K562 (cell line): ENCODE measurements at regions not wholly inside any gene's neighbourhood (a gene's known extent, or its start where the extent isn't known, plus 50 kb on each side); places are given as distances from the start of the nearest gene placed in this dataset.

Source experiments
- ATAC-seq: fragments of 200-7000 bp; cut with Tn5 transposase; 3 replicates; pipeline ENCODE4 v1.9.1; 2020; ENCODE audit warnings: moderate library complexity
- BruUV-seq: library from RNA; stranded (reverse); fragments of 400-500 nt; replicated peaks from 2 replicates; lab custom pipeline; 2021; lab: Mats Ljungman, UMichigan
- CTCF ChIA-PET: fragments of 300-600 bp; formaldehyde crosslinking; extraction: SDS; loops from one replicate; lab custom pipeline; 2021; ENCODE audit warnings: low intra/inter-chr PET ratio; lab: Yijun Ruan, JAX
- POLR2A ChIA-PET: fragments of 300-600, 350-650 bp; sonication (Branson Sonifier 250); formaldehyde crosslinking; extraction: SDS; loops from one replicate; lab custom pipeline; 2021; ENCODE audit warnings: antibody characterized with exemption, inconsistent platforms; lab: Yijun Ruan, JAX
- DNase-seq, 4 experiments: peaks; one replicate each; pipeline versions ENCODE4 v3.0.0 to v3.0.0-alpha.2; 2011 to 2018; ENCODE audit warnings: low spot score in 3 of 4, mixed read lengths in 3 of 4; ENCODE audit errors: extremely low read depth in 1 of 4
- FAIRE-seq: peaks from 2 replicates; lab custom pipeline; 2011; peaks lifted over from hg19 to GRCh38; lab: Jason Lieb, UNC
- H2AFZ ChIP-seq: 2 replicates; pipeline ENCODE4 v1.6.0; 2011; ENCODE audit warnings: low read depth, low read length, control low read depth, inconsistent platforms
- H3K27ac ChIP-seq: fragments of 200-600 bp; 3 replicates; pipeline ENCODE4 v1.8.0; 2011; ENCODE audit warnings: low read depth, mild to moderate bottlenecking, control low read depth, inconsistent platforms, low read length, moderate library complexity, mixed read lengths; ENCODE audit errors: extremely low read depth
- H3K27me3 ChIP-seq, 2 experiments: fragments of 300-600 bp in 1 of 2; 2 replicates in 1 of 2; 3 replicates in 1 of 2; pipeline versions ENCODE4 v1.6.0 to v1.8.0; 2011; ENCODE audit warnings: inconsistent platforms in 2 of 2, low read length in 2 of 2, mild to moderate bottlenecking in 1 of 2, mixed read lengths in 1 of 2, moderate library complexity in 1 of 2; ENCODE audit not compliant: control insufficient read depth in 2 of 2, insufficient read depth in 2 of 2
- H3K36me3 ChIP-seq: fragments of 300-600 bp; 3 replicates; pipeline ENCODE4 v1.8.0; 2011; ENCODE audit warnings: mild to moderate bottlenecking, low read length, inconsistent platforms; ENCODE audit not compliant: control insufficient read depth, insufficient read depth
- H3K4me1 ChIP-seq, 2 experiments: fragments of 200-600 bp in 1 of 2; replicated peaks in 1 of 2; 2 replicates in 1 of 2; 3 replicates in 1 of 2; pipeline versions ENCODE4 v1.5.1 to v1.8.0; 2011; ENCODE audit warnings: inconsistent platforms in 2 of 2, low read length in 2 of 2, mild to moderate bottlenecking in 1 of 2, mixed read lengths in 1 of 2, moderate library complexity in 1 of 2; ENCODE audit not compliant: control insufficient read depth in 2 of 2, insufficient read depth in 2 of 2
- H3K4me2 ChIP-seq: 2 replicates; pipeline ENCODE4 v1.6.1; 2011; ENCODE audit warnings: low read length, control low read depth, inconsistent platforms, mixed read lengths; ENCODE audit not compliant: insufficient read depth
- H3K4me3 ChIP-seq: fragments of 200-600 bp; sonication (generic), shearing (Covaris generic); 2 replicates; pipeline ENCODE4 v1.5.1; 2016; ENCODE audit warnings: control low read depth, inconsistent platforms
- H3K79me2 ChIP-seq: fragments of 200-600 bp; 3 replicates; pipeline ENCODE4 v1.8.0; 2011; ENCODE audit warnings: low read length, inconsistent platforms; ENCODE audit not compliant: control insufficient read depth, insufficient read depth
- H3K9ac ChIP-seq, 2 experiments: 2 replicates each; pipeline versions ENCODE4 v1.6.0 to v1.6.1; 2011; ENCODE audit warnings: low read depth in 2 of 2, low read length in 2 of 2, control low read depth in 1 of 2, inconsistent platforms in 1 of 2, mild to moderate bottlenecking in 1 of 2, mixed read lengths in 1 of 2; ENCODE audit not compliant: insufficient read depth in 1 of 2
- H3K9me1 ChIP-seq: one replicate; pipeline ENCODE4 v1.6.0; 2011; ENCODE audit warnings: inconsistent platforms, mild to moderate bottlenecking, low read length, moderate library complexity; ENCODE audit not compliant: control insufficient read depth, insufficient read depth
- H3K9me3 ChIP-seq: replicated peaks from 2 replicates; pipeline ENCODE4 v1.5.1; 2011; ENCODE audit warnings: low read depth, low read length, inconsistent platforms; ENCODE audit not compliant: control insufficient read depth, insufficient read depth
- H4K20me1 ChIP-seq: replicated peaks from 2 replicates; pipeline ENCODE4 v1.6.1; 2011; ENCODE audit warnings: low read length, inconsistent platforms, mixed read lengths; ENCODE audit not compliant: control insufficient read depth, insufficient read depth
- FOXP4 ChIP-seq: sonication (generic); formaldehyde crosslinking; IDR thresholded peaks from 2 replicates; pipeline ENCODE4 v1.8.0; 2022; ENCODE audit warnings: mild to moderate bottlenecking, missing genetic modification reagents, borderline replicate concordance
- HNRNPUL1 ChIP-seq: fragments of 200-400 bp; formaldehyde crosslinking; IDR thresholded peaks from 2 replicates; pipeline ENCODE4 v1.6.1; 2017; ENCODE audit warnings: low read length
- HOMEZ ChIP-seq: fragments of 250-450 bp; sonication (Bioruptor Pico); IDR thresholded peaks from 2 replicates; pipeline ENCODE4 v1.4.0; 2020; ENCODE audit warnings: mild to moderate bottlenecking, moderate library complexity
- PKNOX1 ChIP-seq: fragments of 450-650 bp; IDR thresholded peaks from 2 replicates; pipeline ENCODE4 v1.6.1; 2016
- SUPT5H ChIP-seq: fragments of 450-650 bp; IDR thresholded peaks from 2 replicates; pipeline ENCODE4 v1.6.1; 2016
- WGBS: fragments of 100-300 bp; shearing (Covaris generic); methylation state at CpG from one replicate; pipeline ENCODE4 v1.1.6; 2016; ENCODE audit warnings: low coverage, mixed read lengths; ENCODE audit not compliant: insufficient coverage; ENCODE audit errors: missing lambda C conversion rate; 5-methylcytosine and 5-hydroxymethylcytosine counted together
- in situ Hi-C: fragments of 300-500 bp; cut with MboI; formaldehyde crosslinking; loops from 4 replicates; pipeline ENCODE4 v1.15.0; 2018; ENCODE audit warnings: inconsistent platforms, mixed read lengths
- intact Hi-C: fragments of 100-400 bp; cut with micrococcal nuclease; formaldehyde crosslinking; loops from 2 replicates; pipeline ENCODE4 v1.14.2; 2022
- TF ChIP-seq, protein P1 (sequence below): fragments of 450-650 bp; IDR thresholded peaks from 2 replicates; pipeline ENCODE4 v1.6.1; 2018; ENCODE audit not compliant: partially characterized antibody
- TF ChIP-seq, protein P2 (sequence below): fragments of 250-450 bp; sonication (Bioruptor Pico); IDR thresholded peaks from 2 replicates; pipeline ENCODE4 v1.5.0; 2021; ENCODE audit warnings: mild to moderate bottlenecking, moderate library complexity
- TF ChIP-seq, protein P3 (sequence below): sonication (generic); formaldehyde crosslinking; IDR thresholded peaks from 2 replicates; pipeline ENCODE4 v1.8.0; 2022; ENCODE audit warnings: missing genetic modification reagents, mild to moderate bottlenecking, borderline replicate concordance

GRCh38 chr7:113367041-113367586, 248.8 kb upstream of the SMIM30 start:
- Histone ChIP-seq H3K79me2 (no peaks in the 10 kb centered on the region), H3K4me3 (no peak overlapping the region), H3K4me2 (no peak overlapping the region), H3K9me3 (no peaks in the 10 kb centered on the region), H3K4me1 (no peaks in the 10 kb centered on the region), H4K20me1 (no peaks in the 10 kb centered on the region), H3K36me3 (no peaks in the 10 kb centered on the region), H3K27ac (no peak overlapping the region), H3K27me3 (no peaks in the 10 kb centered on the region), H2AFZ (no peak overlapping the region), H3K9ac (no peak overlapping the region), H3K9me1 (no peaks in the 10 kb centered on the region)
- ATAC-seq (no peak), DNase-seq (no peak), FAIRE-seq (no peak)
- intact Hi-C loops (no loop called here), in situ Hi-C loops (no loop called here)
- ChIA-PET POLR2A (no interaction called here), CTCF (no interaction called here)
- WGBS: 3% methylated on average over 3 of the region's 3 CpGs
- BruUV-seq: no TSS peak
- TF ChIP-seq, protein P1, sequence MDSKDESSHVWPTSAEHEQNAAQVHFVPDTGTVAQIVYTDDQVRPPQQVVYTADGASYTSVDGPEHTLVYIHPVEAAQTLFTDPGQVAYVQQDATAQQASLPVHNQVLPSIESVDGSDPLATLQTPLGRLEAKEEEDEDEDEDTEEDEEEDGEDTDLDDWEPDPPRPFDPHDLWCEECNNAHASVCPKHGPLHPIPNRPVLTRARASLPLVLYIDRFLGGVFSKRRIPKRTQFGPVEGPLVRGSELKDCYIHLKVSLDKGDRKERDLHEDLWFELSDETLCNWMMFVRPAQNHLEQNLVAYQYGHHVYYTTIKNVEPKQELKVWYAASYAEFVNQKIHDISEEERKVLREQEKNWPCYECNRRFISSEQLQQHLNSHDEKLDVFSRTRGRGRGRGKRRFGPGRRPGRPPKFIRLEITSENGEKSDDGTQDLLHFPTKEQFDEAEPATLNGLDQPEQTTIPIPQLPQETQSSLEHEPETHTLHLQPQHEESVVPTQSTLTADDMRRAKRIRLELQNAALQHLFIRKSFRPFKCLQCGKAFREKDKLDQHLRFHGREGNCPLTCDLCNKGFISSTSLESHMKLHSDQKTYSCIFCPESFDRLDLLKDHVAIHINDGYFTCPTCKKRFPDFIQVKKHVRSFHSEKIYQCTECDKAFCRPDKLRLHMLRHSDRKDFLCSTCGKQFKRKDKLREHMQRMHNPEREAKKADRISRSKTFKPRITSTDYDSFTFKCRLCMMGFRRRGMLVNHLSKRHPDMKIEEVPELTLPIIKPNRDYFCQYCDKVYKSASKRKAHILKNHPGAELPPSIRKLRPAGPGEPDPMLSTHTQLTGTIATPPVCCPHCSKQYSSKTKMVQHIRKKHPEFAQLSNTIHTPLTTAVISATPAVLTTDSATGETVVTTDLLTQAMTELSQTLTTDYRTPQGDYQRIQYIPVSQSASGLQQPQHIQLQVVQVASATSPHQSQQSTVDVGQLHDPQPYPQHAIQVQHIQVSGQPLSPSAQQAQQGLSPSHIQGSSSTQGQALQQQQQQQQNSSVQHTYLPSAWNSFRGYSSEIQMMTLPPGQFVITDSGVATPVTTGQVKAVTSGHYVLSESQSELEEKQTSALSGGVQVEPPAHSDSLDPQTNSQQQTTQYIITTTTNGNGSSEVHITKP: no peak
- TF ChIP-seq FOXP4 (CRISPR knock-in tag) (no peak), PKNOX1 (no peak), HNRNPUL1 (no peak), SUPT5H (no peak), HOMEZ (CRISPR knock-in tag) (no peak)
- TF ChIP-seq, protein P2, sequence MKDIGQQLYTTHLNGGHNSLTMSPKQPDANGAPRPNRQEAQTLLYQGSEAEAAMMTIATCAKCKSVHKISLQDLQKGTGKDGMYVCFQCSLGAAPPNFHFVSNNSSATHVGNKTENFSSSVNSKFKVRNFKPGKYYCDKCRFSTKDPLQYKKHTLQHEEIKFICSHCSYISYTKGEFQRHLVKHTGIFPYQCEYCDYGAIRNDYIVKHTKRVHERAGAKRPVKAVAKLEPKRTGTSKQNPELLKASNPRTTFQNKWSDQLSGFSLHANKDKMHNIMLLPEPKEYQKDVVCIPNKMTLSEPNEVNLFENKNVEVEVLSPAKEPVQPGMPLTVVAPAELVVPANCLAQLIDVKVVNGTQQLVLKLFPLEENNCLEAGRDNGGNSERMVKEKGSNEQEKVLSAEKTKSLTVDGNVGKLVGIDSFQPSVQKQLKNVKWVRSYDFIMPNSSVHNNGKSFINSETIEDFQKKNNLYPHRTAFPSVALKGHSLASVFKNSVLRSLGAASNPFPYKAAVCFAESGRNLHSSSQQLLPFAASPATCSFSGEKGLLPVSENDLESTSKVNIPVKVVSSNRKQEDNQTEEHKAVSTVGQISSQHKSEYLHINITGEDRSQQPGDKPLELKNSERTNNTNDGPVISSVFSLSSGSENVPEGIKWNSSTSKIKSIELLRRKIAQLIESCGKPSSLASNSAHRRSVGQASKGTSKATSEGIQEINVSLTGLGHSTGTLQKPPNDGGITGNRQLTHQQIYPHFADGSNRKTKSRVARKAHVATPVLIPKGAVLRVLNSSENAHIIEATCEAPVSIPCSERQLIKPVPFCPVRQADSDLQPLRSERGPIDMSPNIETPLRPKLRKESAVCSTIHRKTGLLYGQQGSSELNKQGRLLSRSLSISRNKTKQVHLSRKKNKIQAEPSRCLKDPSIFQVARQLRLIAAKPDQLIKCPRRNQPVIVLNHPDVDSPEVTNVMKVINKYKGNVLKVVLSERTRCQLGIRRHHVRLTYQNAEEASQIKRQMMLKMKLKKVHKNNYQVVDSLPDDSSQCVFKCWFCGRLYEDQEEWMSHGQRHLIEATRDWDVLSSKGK: no peak
- TF ChIP-seq, protein P3, sequence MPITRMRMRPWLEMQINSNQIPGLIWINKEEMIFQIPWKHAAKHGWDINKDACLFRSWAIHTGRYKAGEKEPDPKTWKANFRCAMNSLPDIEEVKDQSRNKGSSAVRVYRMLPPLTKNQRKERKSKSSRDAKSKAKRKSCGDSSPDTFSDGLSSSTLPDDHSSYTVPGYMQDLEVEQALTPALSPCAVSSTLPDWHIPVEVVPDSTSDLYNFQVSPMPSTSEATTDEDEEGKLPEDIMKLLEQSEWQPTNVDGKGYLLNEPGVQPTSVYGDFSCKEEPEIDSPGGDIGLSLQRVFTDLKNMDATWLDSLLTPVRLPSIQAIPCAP: no peak
